K562 (cell line): ENCODE measurements at regions not wholly inside any gene's neighbourhood (a gene's known extent, or its start where the extent isn't known, plus 50 kb on each side); places are given as distances from the start of the nearest gene placed in this dataset.
"Not testable (repeated sequence)": the region's sequence is repeated elsewhere in the genome, so short reads cannot be mapped to it uniquely, and the experiment has no call there.

ENCODE experiments used
- CTBP1 ChIP-seq: fragments of 450-650 bp; IDR thresholded peaks from 2 replicates; pipeline ENCODE4 v1.6.1; 2016; ENCODE audit warnings: borderline replicate concordance
- ETV6 ChIP-seq, 3 experiments: fragments of 150-350 bp in 1 of 3; sonication (generic) in 1 of 3; formaldehyde crosslinking in 1 of 3; IDR thresholded peaks; 2 replicates each; pipeline versions ENCODE4 v1.6.1 to v1.8.0; 2014 to 2022; ENCODE audit warnings: borderline replicate concordance in 2 of 3, low read depth in 2 of 3, antibody characterized with exemption in 1 of 3, low read length in 1 of 3, mild to moderate bottlenecking in 1 of 3, missing genetic modification reagents in 1 of 3
- NFE2 ChIP-seq: IDR thresholded peaks from 2 replicates; pipeline ENCODE4 v1.6.1; 2014; ENCODE audit warnings: antibody characterized with exemption, low read depth
- PHF8 ChIP-seq: fragments of 200-600 bp; sonication (generic); IDR thresholded peaks from 2 replicates; pipeline ENCODE4 v1.6.1; 2012; ENCODE audit warnings: mixed run types, mild to moderate bottlenecking, inconsistent platforms, low read length, moderate library complexity, borderline replicate concordance
- POLR2G ChIP-seq: fragments of 200-400 bp; formaldehyde crosslinking; IDR thresholded peaks from 2 replicates; pipeline ENCODE4 v1.6.1; 2017; ENCODE audit warnings: low read depth, mild to moderate bottlenecking, antibody characterized with exemption, low read length, moderate library complexity
- PREB ChIP-seq: sonication (generic); formaldehyde crosslinking; IDR thresholded peaks from 2 replicates; pipeline ENCODE4 v1.8.1; 2023; ENCODE audit warnings: mild to moderate bottlenecking, missing genetic modification reagents
- ZNF766 ChIP-seq: fragments of 200-800 bp; sonication (Bioruptor generic); conservative IDR thresholded peaks from 2 replicates; pipeline ENCODE4 v1.6.1; 2016; ENCODE audit warnings: missing genetic modification characterization, missing compliant biosample characterization

- TF ChIP-seq NFE2; CTBP1; POLR2G; PHF8; ETV6 (IDR thresholded peaks at IDR 0.05; ENCODE audit: borderline replicate concordance in 1 of 2, low read depth in 2 of 2, low read length in 1 of 2); ETV6 (CRISPR knock-in tag; IDR thresholded peaks at IDR 0.05; ENCODE audit: borderline replicate concordance); ZNF766; PREB: not testable (repeated sequence)
Observed at GRCh38 chr9:88886762-88887161, 104.5 kb upstream of the S1PR3 start.
